ENCODE measurements at regions not wholly inside any gene's neighbourhood (a gene's known extent, or its start where the extent isn't known, plus 50 kb on each side); places are given as distances from the start of the nearest gene placed in this dataset.

DNA sequence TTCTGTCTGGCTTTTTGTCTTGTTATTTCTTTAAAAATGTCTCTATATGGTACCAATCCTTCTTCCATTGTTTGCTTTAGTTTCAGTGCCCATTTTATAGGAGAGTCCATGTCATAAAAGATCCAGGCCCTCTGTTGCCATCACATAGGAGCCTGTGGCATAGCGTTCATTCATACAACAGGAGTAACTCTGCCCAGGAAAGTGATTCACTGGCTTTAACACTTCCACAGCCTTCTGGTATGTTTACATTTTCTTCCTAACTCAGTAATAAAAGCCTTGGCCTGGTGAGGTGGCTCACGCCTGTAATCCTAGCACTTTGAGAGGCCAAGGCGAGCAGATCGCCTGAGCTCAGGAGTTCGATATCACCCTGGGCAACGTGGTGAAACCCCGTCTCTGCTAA, 519.3 kb upstream of the PTGER4 start:
- TF ChIP-seq, protein P1, sequence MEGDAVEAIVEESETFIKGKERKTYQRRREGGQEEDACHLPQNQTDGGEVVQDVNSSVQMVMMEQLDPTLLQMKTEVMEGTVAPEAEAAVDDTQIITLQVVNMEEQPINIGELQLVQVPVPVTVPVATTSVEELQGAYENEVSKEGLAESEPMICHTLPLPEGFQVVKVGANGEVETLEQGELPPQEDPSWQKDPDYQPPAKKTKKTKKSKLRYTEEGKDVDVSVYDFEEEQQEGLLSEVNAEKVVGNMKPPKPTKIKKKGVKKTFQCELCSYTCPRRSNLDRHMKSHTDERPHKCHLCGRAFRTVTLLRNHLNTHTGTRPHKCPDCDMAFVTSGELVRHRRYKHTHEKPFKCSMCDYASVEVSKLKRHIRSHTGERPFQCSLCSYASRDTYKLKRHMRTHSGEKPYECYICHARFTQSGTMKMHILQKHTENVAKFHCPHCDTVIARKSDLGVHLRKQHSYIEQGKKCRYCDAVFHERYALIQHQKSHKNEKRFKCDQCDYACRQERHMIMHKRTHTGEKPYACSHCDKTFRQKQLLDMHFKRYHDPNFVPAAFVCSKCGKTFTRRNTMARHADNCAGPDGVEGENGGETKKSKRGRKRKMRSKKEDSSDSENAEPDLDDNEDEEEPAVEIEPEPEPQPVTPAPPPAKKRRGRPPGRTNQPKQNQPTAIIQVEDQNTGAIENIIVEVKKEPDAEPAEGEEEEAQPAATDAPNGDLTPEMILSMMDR (conservative IDR thresholded peaks at IDR 0.05; ENCODE audit: low read depth, low read length): no peak
- no peak for TF ChIP-seq EZH2 (IDR thresholded peaks at IDR 0.05; ENCODE audit: low read length, unreplicated experiment)
